SU-DHL-6 (cell line): ENCODE measurements at regions not wholly inside any gene's neighbourhood (a gene's known extent, or its start where the extent isn't known, plus 50 kb on each side); places are given as distances from the start of the nearest gene placed in this dataset.

ENCODE experiments used
- H2AFZ ChIP-seq: fragments of 200-600 bp; sonication (generic); 2 replicates; pipeline ENCODE4 v1.6.1; 2014; ENCODE audit warnings: low read depth, mild to moderate bottlenecking, moderate library complexity, mixed read lengths, antibody characterized with exemption, low read length; ENCODE audit not compliant: severe bottlenecking
- H3F3A ChIP-seq: fragments of 200-600 bp; shearing (Covaris generic); 2 replicates; pipeline ENCODE4 v1.6.0; 2016; ENCODE audit warnings: antibody characterized with exemption, mild to moderate bottlenecking; ENCODE audit not compliant: insufficient read depth
- H3K27ac ChIP-seq: fragments of 200-600 bp; sonication (generic); 2 replicates; pipeline ENCODE4 v1.5.1; 2016; ENCODE audit warnings: low read depth, mild to moderate bottlenecking, low read length, moderate library complexity, mixed read lengths
- H3K27me3 ChIP-seq: fragments of 200-600 bp; sonication (generic), shearing (Covaris generic); 2 replicates; pipeline ENCODE4 v1.6.0; 2014; ENCODE audit warnings: mild to moderate bottlenecking, low read length
- H3K36me3 ChIP-seq: fragments of 200-600 bp; sonication (generic); 2 replicates; pipeline ENCODE4 v1.6.1; 2014; ENCODE audit warnings: mild to moderate bottlenecking, low read length, mixed read lengths
- H3K4me2 ChIP-seq: fragments of 300-600, 200-600 bp; shearing (Covaris generic), sonication (generic); 2 replicates; pipeline ENCODE4 v1.6.0; 2014; ENCODE audit warnings: low read length, low read depth, mild to moderate bottlenecking; ENCODE audit not compliant: poor library complexity, severe bottlenecking
- H3K4me3 ChIP-seq: fragments of 200-600 bp; sonication (generic); 2 replicates; pipeline ENCODE4 v1.5.1; 2014; ENCODE audit warnings: antibody characterized with exemption, low read length, mild to moderate bottlenecking, mixed read lengths; ENCODE audit not compliant: insufficient read depth, poor library complexity, severe bottlenecking
- H3K79me2 ChIP-seq: fragments of 200-600 bp; sonication (generic); 2 replicates; pipeline ENCODE4 v1.6.1; 2014; ENCODE audit warnings: mild to moderate bottlenecking, low read length, moderate library complexity; ENCODE audit not compliant: insufficient read depth
- H3K9ac ChIP-seq: fragments of 200-600 bp; sonication (generic); 2 replicates; pipeline ENCODE4 v1.7.0; 2014; ENCODE audit warnings: mild to moderate bottlenecking, low read length
- H3K9me2 ChIP-seq: fragments of 200-600 bp; sonication (generic); replicated peaks from 2 replicates; pipeline ENCODE4 v1.6.1; 2014; ENCODE audit warnings: low read length; ENCODE audit not compliant: insufficient read depth
- H3K9me3 ChIP-seq: fragments of 200-600 bp; sonication (generic); 2 replicates; pipeline ENCODE4 v1.6.1; 2014; ENCODE audit warnings: low read length, mixed read lengths; ENCODE audit not compliant: insufficient read depth
- H4K20me1 ChIP-seq: fragments of 200-600 bp; sonication (generic); 2 replicates; pipeline ENCODE4 v1.6.1; 2014; ENCODE audit warnings: low read depth, mild to moderate bottlenecking, antibody characterized with exemption, low read length, moderate library complexity, mixed read lengths
- CTCF ChIP-seq: fragments of 200-600 bp; sonication (generic); IDR thresholded peaks from one replicate; pipeline ENCODE4 v1.5.1; 2017; ENCODE audit warnings: antibody characterized with exemption, mild to moderate bottlenecking, low read length, moderate library complexity; ENCODE audit not compliant: insufficient read depth, poor library complexity, severe bottlenecking
- EZH2phosphoT487 ChIP-seq: fragments of 200-600 bp; sonication (generic), shearing (Covaris generic); conservative IDR thresholded peaks from 2 replicates; pipeline ENCODE4 v1.6.1; 2018; ENCODE audit warnings: mild to moderate bottlenecking, antibody characterized with exemption, low read length, moderate library complexity, mixed read lengths

DNA sequence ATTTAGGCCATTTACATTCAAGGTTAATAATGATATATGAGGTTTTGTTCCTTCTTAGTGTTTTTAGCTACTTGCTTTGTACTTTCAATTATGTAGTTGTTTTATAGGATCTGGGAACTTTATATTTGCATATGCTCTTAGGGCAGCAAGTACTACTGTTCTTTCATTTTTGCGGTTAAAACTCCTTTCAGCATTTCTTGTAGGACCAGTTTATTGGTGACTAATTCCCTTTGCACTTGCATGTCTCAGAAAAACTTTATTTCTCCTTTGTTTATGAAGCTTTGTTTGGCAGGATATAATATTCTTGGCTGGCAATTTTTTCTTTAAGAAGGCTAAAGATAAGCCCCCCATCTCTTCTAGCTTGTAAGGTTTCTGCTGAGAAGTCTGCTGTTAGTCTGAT is 131.3 kb upstream of the CDH8 start:
- Histone ChIP-seq H3K4me3 (no peak overlapping the region), H3K36me3 (no peaks in the 10 kb centered on the region), H3K79me2 (no peaks in the 10 kb centered on the region), H2AFZ (no peak overlapping the region), H3K4me2 (no peak overlapping the region), H3F3A (no peaks in the 10 kb centered on the region), H3K27ac (no peak overlapping the region), H3K9me3 (no peaks in the 10 kb centered on the region), H3K9ac (no peak overlapping the region), H4K20me1 (no peaks in the 10 kb centered on the region), H3K27me3 (no peaks in the 10 kb centered on the region), H3K9me2 (no peaks in the 10 kb centered on the region)
- TF ChIP-seq EZH2phosphoT487 (no peak), CTCF (no peak)

DNA sequence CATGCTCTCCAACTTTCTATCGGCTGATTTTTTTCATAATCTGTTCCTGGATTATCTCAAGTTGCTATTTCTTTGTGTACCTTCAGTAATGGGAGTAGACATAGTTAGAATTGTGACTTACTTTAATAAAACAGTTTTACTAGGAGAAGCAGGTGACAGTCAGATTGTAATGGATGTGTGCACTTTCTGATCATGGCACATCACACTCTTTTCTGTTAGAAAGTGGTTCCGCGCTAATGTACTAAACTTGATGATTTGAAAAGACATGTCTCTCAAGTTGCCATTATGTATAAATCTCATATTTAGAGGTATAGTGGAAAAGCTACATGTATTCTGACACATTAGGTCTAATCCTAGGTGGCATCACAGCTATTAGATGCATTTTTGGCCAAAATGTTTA is 121.3 kb upstream of the CDH8 start:
- H3K9me3 ChIP-seq: no peaks in the 10 kb centered on the region
- no peaks in the 10 kb centered on the region for H3K79me2 ChIP-seq
- H3K9ac ChIP-seq: no peak overlapping the region
- TF ChIP-seq EZH2phosphoT487 (no peak), CTCF (no peak)
- no peaks in the 10 kb centered on the region for H3K36me3 ChIP-seq
- no peaks in the 10 kb centered on the region for H3K9me2 ChIP-seq
- no peak overlapping the region for H3K27ac ChIP-seq
- H2AFZ ChIP-seq: no peak overlapping the region
- no peaks in the 10 kb centered on the region for H3K27me3 ChIP-seq
- H3K4me3 ChIP-seq: no peak overlapping the region
- no peaks in the 10 kb centered on the region for H3F3A ChIP-seq
- H3K4me2 ChIP-seq: no peak overlapping the region
- H4K20me1 ChIP-seq: no peaks in the 10 kb centered on the region

DNA sequence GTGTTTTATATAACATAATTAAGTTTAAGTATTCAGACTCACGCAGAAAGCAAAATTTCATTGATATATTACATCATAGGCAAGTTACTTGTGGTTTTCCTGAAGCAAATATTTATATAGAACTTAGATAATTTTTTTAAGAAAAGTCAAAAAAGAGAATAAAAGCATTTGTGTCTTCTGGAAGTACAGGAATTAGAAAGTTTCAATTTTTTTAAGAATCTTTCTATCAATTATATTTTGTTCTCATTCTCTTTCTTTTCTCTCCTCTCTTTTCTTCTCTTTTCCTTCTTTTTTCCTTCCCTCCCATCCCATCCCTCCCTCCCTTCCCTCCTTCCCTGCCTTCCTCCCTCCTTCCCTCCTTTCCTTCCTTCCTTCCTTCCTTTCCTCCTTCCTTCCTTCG is 120.7 kb upstream of the CDH8 start:
- Histone ChIP-seq H3K9me3 (no peaks in the 10 kb centered on the region), H3K27me3 (no peaks in the 10 kb centered on the region), H3K9me2 (no peaks in the 10 kb centered on the region), H2AFZ (no peak overlapping the region), H3K36me3 (no peaks in the 10 kb centered on the region), H3K79me2 (no peaks in the 10 kb centered on the region), H3K4me2 (no peak overlapping the region), H3K27ac (no peak overlapping the region), H3K4me3 (no peak overlapping the region), H4K20me1 (no peaks in the 10 kb centered on the region), H3K9ac (no peak overlapping the region), H3F3A (no peaks in the 10 kb centered on the region)
- TF ChIP-seq CTCF: no peak
- no peak for TF ChIP-seq EZH2phosphoT487

- H3K9me3 ChIP-seq: no peaks in the 10 kb centered on the region
- no peak overlapping the region for H2AFZ ChIP-seq
- H3K36me3 ChIP-seq: no peaks in the 10 kb centered on the region
- H3K4me2 ChIP-seq: no peak overlapping the region
- TF ChIP-seq EZH2phosphoT487 (no peak), CTCF (no peak)
- no peaks in the 10 kb centered on the region for H3F3A ChIP-seq
- H3K27ac ChIP-seq: no peak overlapping the region
- H3K4me3 ChIP-seq: no peak overlapping the region
- H4K20me1 ChIP-seq: no peaks in the 10 kb centered on the region
- H3K9ac ChIP-seq: no peak overlapping the region
- no peaks in the 10 kb centered on the region for H3K9me2 ChIP-seq
- no peaks in the 10 kb centered on the region for H3K27me3 ChIP-seq
- no peaks in the 10 kb centered on the region for H3K79me2 ChIP-seq
Observed at GRCh38 chr16:62149631-62150030, 113.4 kb upstream of the CDH8 start.
